PFSK-1 (cell line): ENCODE measurements at regions not wholly inside any gene's neighbourhood (a gene's known extent, or its start where the extent isn't known, plus 50 kb on each side); places are given as distances from the start of the nearest gene placed in this dataset.

Source experiments
- POLR2AphosphoS5 ChIP-seq: IDR thresholded peaks from 2 replicates; pipeline ENCODE4 v1.6.1; 2012; ENCODE audit warnings: low read depth, mild to moderate bottlenecking, control low read depth, low read length, moderate library complexity
- SIN3A ChIP-seq: IDR thresholded peaks from 2 replicates; pipeline ENCODE4 v1.6.1; 2012; ENCODE audit warnings: mild to moderate bottlenecking, low read length, moderate library complexity, borderline replicate concordance; ENCODE audit not compliant: insufficient read depth

- TF ChIP-seq POLR2AphosphoS5, result no peak
- TF ChIP-seq SIN3A, result no peak
Measured at GRCh38 chr9:109969011-109969410, 189.0 kb downstream of the PALM2AKAP2 start.
